Astrocyte (in vitro differentiated cells and primary cell): ENCODE measurements at regions not wholly inside any gene's neighbourhood (a gene's known extent, or its start where the extent isn't known, plus 50 kb on each side); places are given as distances from the start of the nearest gene placed in this dataset.

ENCODE experiments used
- EZH2 ChIP-seq: IDR thresholded peaks from 2 replicates; pipeline ENCODE4 v1.6.1; 2012; ENCODE audit warnings: mild to moderate bottlenecking, low read length, inconsistent platforms; ENCODE audit not compliant: insufficient read depth
- TF ChIP-seq, protein P1 (sequence below): IDR thresholded peaks from 2 replicates; pipeline ENCODE4 v1.5.1; 2011; ENCODE audit warnings: low read depth, mild to moderate bottlenecking, inconsistent platforms, low read length, moderate library complexity; ENCODE audit not compliant: insufficient read depth

DNA sequence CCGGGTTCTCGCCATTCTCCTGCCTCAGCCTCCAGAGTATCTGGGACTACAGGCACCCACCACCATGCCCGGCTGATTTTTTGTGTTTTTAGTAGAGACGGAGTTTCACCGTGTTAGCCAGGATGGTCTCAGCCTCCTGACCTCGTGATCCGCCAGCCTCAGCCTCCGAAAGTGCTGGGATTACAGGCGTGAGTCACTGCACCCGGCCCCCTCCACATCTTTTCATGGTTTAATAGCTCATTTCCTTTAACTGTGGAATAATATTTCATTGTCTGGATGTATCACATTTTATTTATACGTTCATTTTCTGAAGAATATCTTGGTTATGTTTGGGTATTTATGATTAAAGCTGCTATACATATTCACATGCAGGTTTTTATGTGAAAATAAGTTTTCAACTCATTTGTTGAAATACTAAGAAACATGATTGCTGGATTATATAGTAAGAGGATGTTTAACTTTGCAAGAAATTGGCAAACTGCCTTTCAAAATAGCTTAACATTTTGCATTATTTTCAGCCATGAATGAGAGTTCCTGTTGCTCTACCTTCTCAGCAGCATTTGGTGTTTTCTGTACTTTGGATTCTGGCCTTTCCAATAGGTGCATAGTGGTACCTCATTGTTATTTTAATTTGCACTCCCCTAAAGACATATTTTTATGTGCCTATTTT is 591.9 kb downstream of the TECRL start:
- TF ChIP-seq, protein P1, sequence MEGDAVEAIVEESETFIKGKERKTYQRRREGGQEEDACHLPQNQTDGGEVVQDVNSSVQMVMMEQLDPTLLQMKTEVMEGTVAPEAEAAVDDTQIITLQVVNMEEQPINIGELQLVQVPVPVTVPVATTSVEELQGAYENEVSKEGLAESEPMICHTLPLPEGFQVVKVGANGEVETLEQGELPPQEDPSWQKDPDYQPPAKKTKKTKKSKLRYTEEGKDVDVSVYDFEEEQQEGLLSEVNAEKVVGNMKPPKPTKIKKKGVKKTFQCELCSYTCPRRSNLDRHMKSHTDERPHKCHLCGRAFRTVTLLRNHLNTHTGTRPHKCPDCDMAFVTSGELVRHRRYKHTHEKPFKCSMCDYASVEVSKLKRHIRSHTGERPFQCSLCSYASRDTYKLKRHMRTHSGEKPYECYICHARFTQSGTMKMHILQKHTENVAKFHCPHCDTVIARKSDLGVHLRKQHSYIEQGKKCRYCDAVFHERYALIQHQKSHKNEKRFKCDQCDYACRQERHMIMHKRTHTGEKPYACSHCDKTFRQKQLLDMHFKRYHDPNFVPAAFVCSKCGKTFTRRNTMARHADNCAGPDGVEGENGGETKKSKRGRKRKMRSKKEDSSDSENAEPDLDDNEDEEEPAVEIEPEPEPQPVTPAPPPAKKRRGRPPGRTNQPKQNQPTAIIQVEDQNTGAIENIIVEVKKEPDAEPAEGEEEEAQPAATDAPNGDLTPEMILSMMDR, result no peak
- no peak for TF ChIP-seq EZH2
